Activated CD4-positive, alpha-beta T cell treated with anti-CD3 and anti-CD28 coated beads, Interleukin-2, amount 10 ng/mL, durations not matched to agents 24 days and 14 days (primary cell): ENCODE measurements at regions not wholly inside any gene's neighbourhood (a gene's known extent, or its start where the extent isn't known, plus 50 kb on each side); places are given as distances from the start of the nearest gene placed in this dataset.

ENCODE experiments used
- DNase-seq: peaks from one replicate; pipeline ENCODE4 v3.0.0; 2022
- H3K27ac Mint-ChIP-seq: one replicate; pipeline ENCODE4 v1.8.0; 2022; ENCODE audit warnings: mild to moderate bottlenecking, mixed read lengths
- H3K27me3 Mint-ChIP-seq: one replicate; pipeline ENCODE4 v1.8.0; 2022; ENCODE audit warnings: mixed read lengths
- H3K36me3 Mint-ChIP-seq: one replicate; pipeline ENCODE4 v1.8.0; 2022; ENCODE audit warnings: low read depth, mild to moderate bottlenecking, mixed read lengths
- H3K4me1 Mint-ChIP-seq: one replicate; pipeline ENCODE4 v1.8.0; 2021; ENCODE audit warnings: mixed read lengths
- H3K4me3 Mint-ChIP-seq: one replicate; pipeline ENCODE4 v1.8.0; 2022; ENCODE audit warnings: mild to moderate bottlenecking, moderate library complexity, mixed read lengths
- H3K9me3 Mint-ChIP-seq: one replicate; pipeline ENCODE4 v1.8.0; 2021; ENCODE audit warnings: mixed read lengths
- intact Hi-C: fragments of 100-400 bp; cut with micrococcal nuclease; formaldehyde crosslinking; loops from one replicate; pipeline ENCODE4 v1.15.1; 2023

GRCh38 chr18:77737405-77737804 lies 487.8 kb downstream of the GALR1 start:
- Mint-ChIP-seq H3K27me3 (no peaks in the 10 kb centered on the region), H3K4me1 (no peaks in the 10 kb centered on the region), H3K27ac (no peak overlapping the region), H3K4me3 (no peak overlapping the region), H3K36me3 (no peaks in the 10 kb centered on the region), H3K9me3 (no peaks in the 10 kb centered on the region)
- intact Hi-C loops = no loop called here
- no peak for DNase-seq

DNA sequence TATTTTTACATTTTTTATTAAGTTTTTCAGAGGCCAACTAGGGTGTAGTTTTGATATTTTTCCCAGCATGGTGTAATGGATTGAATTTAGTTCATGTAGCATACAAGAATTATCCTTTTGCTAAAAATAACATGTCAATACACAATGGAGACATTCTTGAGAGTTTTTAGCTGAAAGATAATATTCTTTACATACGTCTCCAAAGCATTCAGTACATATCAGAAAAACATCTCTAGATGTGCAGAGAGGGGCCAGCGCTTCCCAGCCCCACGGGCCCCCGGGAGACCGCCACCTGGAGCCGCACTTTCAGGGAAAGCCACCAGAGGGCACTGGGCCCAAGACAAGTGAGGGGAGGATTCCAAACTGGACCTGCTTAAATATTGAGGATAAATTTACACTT lies 499.4 kb downstream of the GALR1 start:
- no peak overlapping the region for H3K4me3 Mint-ChIP-seq
- no peaks in the 10 kb centered on the region for H3K9me3 Mint-ChIP-seq
- H3K27ac Mint-ChIP-seq = no peak overlapping the region
- no peaks in the 10 kb centered on the region for H3K27me3 Mint-ChIP-seq
- no peaks in the 10 kb centered on the region for H3K4me1 Mint-ChIP-seq
- intact Hi-C loops = no loop called here
- H3K36me3 Mint-ChIP-seq = no peaks in the 10 kb centered on the region
- no peak for DNase-seq

- no peaks in the 10 kb centered on the region for H3K4me1 Mint-ChIP-seq
- no peak overlapping the region for H3K4me3 Mint-ChIP-seq
Observed at GRCh38 chr18:77750006-77750405, 500.4 kb downstream of the GALR1 start.

GRCh38 chr18:77754475-77755044 lies 504.9 kb downstream of the GALR1 start:
- no peaks in the 10 kb centered on the region for H3K4me1 Mint-ChIP-seq
- DNase-seq = no peak
- intact Hi-C loops = no loop called here
- H3K27ac Mint-ChIP-seq = no peak overlapping the region
- H3K4me3 Mint-ChIP-seq = no peak overlapping the region
- no peaks in the 10 kb centered on the region for H3K36me3 Mint-ChIP-seq
- no peaks in the 10 kb centered on the region for H3K9me3 Mint-ChIP-seq
- peaks cover 3% of the 10 kb centered on the region for H3K27me3 Mint-ChIP-seq

More at GRCh38 chr18:77750006-77750405, 500.4 kb downstream of the GALR1 start:
- intact Hi-C loops = no loop called here
- no peak for DNase-seq
- Mint-ChIP-seq H3K27me3 (peaks cover 3% of the 10 kb centered on the region), H3K27ac (no peak overlapping the region), H3K36me3 (no peaks in the 10 kb centered on the region), H3K9me3 (no peaks in the 10 kb centered on the region)

DNA sequence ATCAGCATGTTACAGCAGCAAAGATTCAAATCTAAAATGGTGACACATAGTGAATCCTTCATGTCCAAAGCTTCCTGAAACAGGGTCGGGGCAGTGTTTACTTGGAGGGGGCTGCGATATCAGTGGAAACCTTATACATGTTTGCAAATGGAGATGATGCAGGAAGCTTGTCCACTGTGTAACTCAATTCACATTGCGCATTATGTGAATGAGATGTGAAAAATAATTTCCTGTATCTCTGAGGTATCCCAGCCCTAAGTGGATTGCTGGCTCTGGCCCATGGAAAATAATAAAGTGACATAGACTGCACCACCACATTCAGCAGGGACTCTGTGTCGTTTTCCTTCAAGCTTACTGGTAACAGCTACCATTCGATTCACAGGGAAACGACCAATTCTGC lies 505.5 kb downstream of the GALR1 start:
- Mint-ChIP-seq H3K36me3 (no peaks in the 10 kb centered on the region), H3K4me3 (no peak overlapping the region), H3K27me3 (peaks cover 3% of the 10 kb centered on the region), H3K27ac (no peak overlapping the region), H3K4me1 (no peaks in the 10 kb centered on the region), H3K9me3 (no peaks in the 10 kb centered on the region)
- intact Hi-C loops = no loop called here
- DNase-seq = no peak

DNA sequence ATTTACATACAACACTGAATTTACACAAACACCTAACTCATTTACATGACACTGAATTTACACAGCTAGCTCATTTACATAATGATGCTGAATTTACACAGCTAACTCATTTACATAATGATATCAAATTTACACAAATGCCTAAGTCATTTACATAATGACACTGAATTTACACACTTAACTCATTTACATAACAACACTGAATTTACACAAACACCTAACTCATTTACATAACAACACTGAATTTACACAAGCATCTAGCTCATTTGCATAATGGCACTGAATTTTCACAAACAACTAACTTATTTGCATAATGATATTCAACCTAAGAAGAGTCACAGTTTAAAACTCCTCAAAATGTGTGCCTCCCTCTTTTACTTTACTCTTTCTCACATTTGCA lies 511.7 kb downstream of the GALR1 start:
- no peaks in the 10 kb centered on the region for H3K9me3 Mint-ChIP-seq
- peaks cover 16% of the 10 kb centered on the region for H3K27me3 Mint-ChIP-seq
- H3K36me3 Mint-ChIP-seq = no peaks in the 10 kb centered on the region
- no peaks in the 10 kb centered on the region for H3K4me1 Mint-ChIP-seq
- no peak overlapping the region for H3K27ac Mint-ChIP-seq
- intact Hi-C loops = no loop called here
- no peak overlapping the region for H3K4me3 Mint-ChIP-seq
- DNase-seq = no peak

DNA sequence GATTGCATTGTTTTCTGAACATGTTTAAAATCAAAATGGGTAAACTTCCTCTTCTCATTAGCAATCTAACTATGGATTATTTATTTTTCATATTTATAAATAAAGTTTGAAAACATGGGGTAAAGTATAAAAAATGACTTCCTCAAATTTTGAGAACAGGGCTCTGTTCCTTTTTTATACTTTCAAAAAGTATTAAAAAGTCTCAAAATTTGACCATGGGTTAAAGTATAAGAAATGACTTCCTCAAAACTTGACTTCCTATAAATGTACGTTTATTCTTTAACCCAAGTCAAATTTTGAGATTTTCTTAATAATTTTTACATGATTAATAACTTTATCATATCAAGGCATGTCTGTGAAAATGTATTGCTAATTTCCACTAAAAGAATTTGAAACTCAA lies 512.4 kb downstream of the GALR1 start:
- intact Hi-C loops = no loop called here
- Mint-ChIP-seq H3K27ac (no peak overlapping the region), H3K4me3 (no peak overlapping the region), H3K36me3 (no peaks in the 10 kb centered on the region), H3K27me3 (peaks cover 19% of the 10 kb centered on the region), H3K4me1 (no peaks in the 10 kb centered on the region), H3K9me3 (no peaks in the 10 kb centered on the region)
- no peak for DNase-seq

DNA sequence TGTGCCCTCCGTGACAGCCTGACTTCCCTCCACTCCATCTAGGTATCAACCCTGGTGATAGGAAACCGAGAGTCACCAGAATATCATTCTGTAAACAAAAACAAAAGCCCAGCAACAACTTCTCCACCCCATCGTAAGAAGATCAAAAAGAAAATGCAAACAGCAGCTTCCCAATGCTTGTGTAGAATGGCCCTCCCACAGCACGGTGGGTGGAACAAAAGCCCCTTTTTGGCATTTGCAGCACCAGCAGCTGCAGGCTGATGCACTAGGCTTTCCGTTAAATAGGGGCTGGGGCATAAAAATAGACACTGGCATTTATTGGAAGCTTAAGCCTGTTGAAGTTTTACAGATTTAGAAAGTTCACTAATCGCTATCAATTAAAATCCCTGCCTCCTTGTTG lies 513.0 kb downstream of the GALR1 start:
- peak; percentile 23 for DNase-seq
- intact Hi-C loops = no loop called here
- Mint-ChIP-seq H3K27ac (no peak overlapping the region), H3K36me3 (no peaks in the 10 kb centered on the region), H3K27me3 (peaks cover 19% of the 10 kb centered on the region), H3K4me1 (no peaks in the 10 kb centered on the region), H3K9me3 (no peaks in the 10 kb centered on the region), H3K4me3 (no peak overlapping the region)

- H3K4me3 Mint-ChIP-seq = no peak overlapping the region
- H3K9me3 Mint-ChIP-seq = no peaks in the 10 kb centered on the region
- no peak overlapping the region for H3K27ac Mint-ChIP-seq
- peak; percentile 34 for DNase-seq
- no peaks in the 10 kb centered on the region for H3K4me1 Mint-ChIP-seq
- H3K27me3 Mint-ChIP-seq = peaks cover 19% of the 10 kb centered on the region
- intact Hi-C loops = no loop called here
- no peaks in the 10 kb centered on the region for H3K36me3 Mint-ChIP-seq
Observed at GRCh38 chr18:77763530-77764145, 514.0 kb downstream of the GALR1 start.

DNA sequence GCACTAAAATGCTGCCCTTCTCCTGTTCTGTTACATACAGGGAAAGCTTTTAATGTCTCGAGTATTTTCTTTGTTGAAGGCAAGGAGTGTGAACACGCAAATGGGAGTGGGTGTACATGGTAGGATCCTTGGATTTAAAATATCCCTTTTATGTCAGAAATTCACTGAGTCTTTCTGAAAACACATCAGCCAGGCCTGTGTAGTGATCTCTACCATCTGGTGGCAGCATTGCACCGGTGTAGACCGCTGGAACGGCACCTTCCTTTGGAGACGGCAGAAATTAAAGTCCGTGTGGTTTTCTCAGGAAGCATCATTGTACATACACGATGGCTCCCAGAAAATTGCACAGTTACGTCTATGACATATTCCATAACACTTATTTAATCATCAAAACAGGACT lies 515.8 kb downstream of the GALR1 start:
- peaks cover 19% of the 10 kb centered on the region for H3K27me3 Mint-ChIP-seq
- DNase-seq = peak; percentile 56
- H3K9me3 Mint-ChIP-seq = no peaks in the 10 kb centered on the region
- H3K4me3 Mint-ChIP-seq = no peak overlapping the region
- H3K27ac Mint-ChIP-seq = no peak overlapping the region
- intact Hi-C loops = no loop called here
- no peaks in the 10 kb centered on the region for H3K4me1 Mint-ChIP-seq
- H3K36me3 Mint-ChIP-seq = no peaks in the 10 kb centered on the region

GRCh38 chr18:77766421-77766820 lies 516.8 kb downstream of the GALR1 start:
- no peak overlapping the region for H3K27ac Mint-ChIP-seq
- no peaks in the 10 kb centered on the region for H3K9me3 Mint-ChIP-seq
- no peak for DNase-seq
- H3K4me3 Mint-ChIP-seq = no peak overlapping the region
- no peaks in the 10 kb centered on the region for H3K36me3 Mint-ChIP-seq
- H3K4me1 Mint-ChIP-seq = no peaks in the 10 kb centered on the region
- peaks cover 15% of the 10 kb centered on the region for H3K27me3 Mint-ChIP-seq
- intact Hi-C loops = no loop called here

DNA sequence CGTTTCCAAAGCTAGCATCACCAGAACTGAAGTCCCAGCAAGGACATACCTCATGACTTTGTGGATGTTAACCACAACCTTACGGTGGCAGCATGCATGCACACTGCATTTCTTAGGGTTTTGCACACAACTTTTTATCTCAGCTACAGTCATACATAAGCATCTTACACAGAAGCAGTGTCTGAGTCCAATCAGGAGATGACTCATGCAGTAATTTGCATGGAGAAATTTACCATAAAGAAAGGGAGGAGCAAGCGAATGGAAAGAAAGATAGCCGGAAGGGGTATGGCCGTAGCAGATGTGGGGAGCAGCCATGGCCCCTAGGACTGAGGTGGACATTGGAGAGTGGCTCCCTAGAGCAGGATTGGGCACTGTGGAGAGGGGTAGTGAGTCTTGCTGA lies 522.5 kb downstream of the GALR1 start:
- no peak for DNase-seq
- Mint-ChIP-seq H3K36me3 (no peaks in the 10 kb centered on the region), H3K9me3 (no peaks in the 10 kb centered on the region), H3K4me1 (no peaks in the 10 kb centered on the region), H3K27ac (no peak overlapping the region), H3K27me3 (no peaks in the 10 kb centered on the region), H3K4me3 (no peak overlapping the region)
- intact Hi-C loops = no loop called here

GRCh38 chr18:77776104-77776503 lies 526.5 kb downstream of the GALR1 start:
- H3K4me3 Mint-ChIP-seq = no peak overlapping the region
- no peaks in the 10 kb centered on the region for H3K36me3 Mint-ChIP-seq
- intact Hi-C loops = no loop called here
- H3K27ac Mint-ChIP-seq = no peak overlapping the region
- DNase-seq = no peak
- H3K9me3 Mint-ChIP-seq = no peaks in the 10 kb centered on the region
- no peaks in the 10 kb centered on the region for H3K4me1 Mint-ChIP-seq
- no peaks in the 10 kb centered on the region for H3K27me3 Mint-ChIP-seq

DNA sequence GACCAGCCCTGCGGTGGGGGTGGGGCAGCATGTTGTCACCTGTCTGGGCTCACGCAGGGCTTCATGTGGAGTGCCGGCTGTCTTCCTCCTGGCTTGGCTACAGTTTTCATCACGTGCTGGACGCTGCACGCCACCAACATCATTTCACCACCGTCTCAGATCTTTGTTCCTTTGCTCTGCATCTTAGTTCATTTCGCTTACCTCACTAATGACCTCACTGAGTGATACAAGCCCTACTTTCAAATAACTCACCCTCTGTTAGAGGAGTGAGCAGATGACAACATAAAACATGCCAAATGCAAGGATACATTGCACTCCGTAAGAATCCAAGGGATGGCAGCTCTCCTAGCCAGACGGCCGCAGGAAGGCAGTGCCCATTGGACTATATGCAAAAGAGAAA lies 527.5 kb downstream of the GALR1 start:
- H3K36me3 Mint-ChIP-seq = no peaks in the 10 kb centered on the region
- no peaks in the 10 kb centered on the region for H3K27me3 Mint-ChIP-seq
- H3K4me1 Mint-ChIP-seq = no peaks in the 10 kb centered on the region
- no peak for DNase-seq
- H3K4me3 Mint-ChIP-seq = no peak overlapping the region
- H3K9me3 Mint-ChIP-seq = no peaks in the 10 kb centered on the region
- intact Hi-C loops = no loop called here
- H3K27ac Mint-ChIP-seq = no peak overlapping the region

- H3K9me3 Mint-ChIP-seq = no peaks in the 10 kb centered on the region
- intact Hi-C loops = no loop called here
- no peak for DNase-seq
- no peaks in the 10 kb centered on the region for H3K36me3 Mint-ChIP-seq
- no peak overlapping the region for H3K4me3 Mint-ChIP-seq
- no peak overlapping the region for H3K27ac Mint-ChIP-seq
- no peaks in the 10 kb centered on the region for H3K4me1 Mint-ChIP-seq
- no peaks in the 10 kb centered on the region for H3K27me3 Mint-ChIP-seq
Observed at GRCh38 chr18:77784759-77785379, 535.2 kb downstream of the GALR1 start.
